NCI-H1048 (cell line): ENCODE measurements at regions not wholly inside any gene's neighbourhood (a gene's known extent, or its start where the extent isn't known, plus 50 kb on each side); places are given as distances from the start of the nearest gene placed in this dataset.
"Not testable (repeated sequence)": the region's sequence is repeated elsewhere in the genome, so short reads cannot be mapped to it uniquely, and the experiment has no call there.

Experiments used
- DNase-seq: peaks from one replicate; lab custom pipeline; 2025; lab: John Stamatoyannopoulos, UW

DNA sequence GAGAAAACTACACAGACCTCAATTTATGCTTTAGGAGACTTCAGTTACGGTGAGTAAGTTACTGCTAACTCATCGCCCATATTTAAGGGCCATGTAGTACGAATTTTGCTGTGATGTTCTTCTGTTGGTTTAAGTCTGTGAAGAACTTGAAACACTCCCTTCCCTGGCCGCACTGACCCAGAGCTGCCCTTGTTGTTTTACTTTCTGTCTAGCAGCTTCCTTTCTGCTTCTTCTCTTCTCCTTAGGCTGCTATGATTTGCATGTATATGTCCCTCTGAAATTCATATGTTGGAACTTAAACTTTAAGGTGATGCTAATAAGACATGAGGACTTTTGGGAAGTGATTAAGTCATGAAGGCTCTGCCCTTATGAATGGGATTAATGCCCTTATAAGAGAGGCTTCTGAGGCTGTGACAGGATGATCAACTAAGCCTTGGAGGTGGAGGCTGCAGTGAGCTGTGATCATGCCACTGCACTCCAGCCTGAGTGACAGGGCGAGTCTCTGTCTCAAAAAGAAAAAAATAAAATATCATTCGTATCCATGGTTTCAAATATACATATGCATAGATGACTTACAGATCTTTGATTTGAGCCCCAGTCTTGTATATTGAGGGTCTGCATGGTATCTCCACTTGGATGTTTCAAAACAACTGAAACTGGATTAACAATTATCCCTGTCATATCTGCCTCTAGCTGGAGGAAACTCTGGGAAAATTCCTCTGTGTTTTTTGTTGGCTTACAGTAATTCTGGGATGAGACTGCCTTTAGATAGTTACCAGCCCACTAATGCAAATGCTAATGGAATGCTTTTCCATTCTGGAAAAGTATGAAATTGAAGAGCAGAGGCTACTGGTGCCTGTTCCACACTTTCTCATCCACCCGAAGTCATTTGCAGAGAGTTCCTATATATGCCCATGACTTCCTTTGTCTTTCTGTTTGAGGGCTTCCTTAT is 263.4 kb upstream of the ACTBL2 start:
- no peak for DNase-seq

DNA sequence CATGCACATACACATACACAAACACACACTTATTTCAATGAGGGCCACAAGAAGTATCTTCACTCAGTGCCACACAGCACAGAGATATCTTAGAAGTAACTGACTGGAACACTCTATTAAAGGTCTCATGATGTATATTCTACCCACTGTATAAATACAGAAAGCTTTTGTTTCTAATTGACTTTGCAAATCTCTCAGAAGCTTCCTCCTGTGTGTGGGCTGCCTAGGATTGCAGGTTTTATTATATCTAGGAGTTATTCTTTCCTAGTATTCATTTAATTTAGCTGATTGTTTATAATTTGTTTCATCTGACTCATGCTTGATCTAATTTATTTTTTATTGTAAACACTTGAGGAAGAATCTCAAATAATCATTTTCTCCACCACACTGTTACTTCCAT is 262.4 kb upstream of the ACTBL2 start:
- DNase-seq, result no peak

DNA sequence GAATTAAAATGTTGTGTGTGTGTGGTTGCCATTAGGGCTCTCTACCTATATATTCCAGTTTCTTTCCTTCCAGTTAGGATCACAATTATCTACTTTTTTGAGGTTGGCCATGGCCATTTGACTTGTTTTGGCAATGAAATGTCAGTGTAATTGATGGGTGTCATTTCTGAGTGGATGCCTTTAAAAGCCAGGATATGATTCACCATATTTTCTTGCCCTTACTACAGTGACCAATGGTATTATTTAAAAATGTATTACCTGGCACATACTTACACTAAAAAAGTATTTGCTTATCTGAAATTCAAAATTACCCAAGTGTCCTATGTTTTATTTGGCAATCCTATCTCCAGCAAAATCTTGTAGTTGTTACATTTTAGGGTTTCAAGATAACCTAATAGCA is 258.7 kb upstream of the ACTBL2 start:
- DNase-seq, result no peak

DNA sequence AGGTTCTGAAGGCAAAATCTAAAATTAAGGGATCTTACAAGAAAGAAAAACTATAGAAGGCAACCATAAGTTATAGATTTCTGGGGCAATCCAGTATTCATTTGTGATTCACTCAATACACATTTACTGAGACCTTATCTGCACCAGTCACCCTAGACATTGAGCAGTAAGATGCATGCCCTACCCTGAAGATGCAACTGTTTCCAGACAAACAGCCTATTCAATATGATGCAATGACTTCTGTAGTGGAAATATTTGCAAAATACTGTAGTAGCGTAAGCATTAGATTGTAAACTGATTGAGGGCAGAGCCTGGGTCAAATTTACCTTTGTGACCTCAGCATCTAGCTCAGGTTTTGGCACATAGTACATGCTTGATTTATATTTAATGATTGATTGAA is 256.2 kb upstream of the ACTBL2 start:
- no peak for DNase-seq

DNA sequence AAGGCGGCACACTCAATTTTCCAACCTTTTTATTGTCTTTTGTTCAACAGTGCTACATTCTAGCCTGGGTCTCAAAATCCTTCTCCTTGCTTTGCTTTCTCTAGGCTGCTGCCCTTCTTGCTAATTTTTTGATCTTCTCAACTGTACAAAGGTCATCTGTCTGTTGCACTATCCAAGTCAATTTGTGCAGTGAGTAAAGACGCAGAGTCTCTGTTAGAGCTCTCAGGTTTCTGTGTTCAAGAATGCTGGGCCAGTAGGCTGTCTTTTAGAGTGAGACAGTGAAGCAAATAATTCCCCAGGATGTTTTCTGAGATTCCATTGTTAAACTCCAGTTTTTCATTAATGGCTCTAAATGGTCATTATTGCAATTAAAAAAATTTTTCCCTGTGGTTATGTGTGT is 255.7 kb upstream of the ACTBL2 start:
- no peak for DNase-seq

DNA sequence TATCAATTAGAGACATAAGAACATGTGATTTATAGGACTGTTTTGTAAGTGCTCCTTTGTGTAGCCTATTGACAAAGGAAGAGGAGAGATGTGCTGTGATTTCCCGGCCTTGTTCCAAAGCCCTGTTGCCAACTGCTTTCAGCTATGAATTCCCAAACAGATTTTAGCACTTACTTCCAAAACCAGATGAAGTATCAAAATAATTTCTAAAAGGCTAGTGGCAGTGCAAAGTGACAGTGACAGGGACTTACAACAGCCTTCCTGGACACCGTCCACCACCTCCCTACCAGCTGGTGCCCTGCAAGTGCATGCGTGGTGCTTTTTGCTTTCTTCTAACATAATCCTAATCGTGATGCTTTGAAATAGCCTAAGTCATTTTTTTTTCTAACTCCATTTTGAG is 254.1 kb upstream of the ACTBL2 start:
- no peak for DNase-seq

DNA sequence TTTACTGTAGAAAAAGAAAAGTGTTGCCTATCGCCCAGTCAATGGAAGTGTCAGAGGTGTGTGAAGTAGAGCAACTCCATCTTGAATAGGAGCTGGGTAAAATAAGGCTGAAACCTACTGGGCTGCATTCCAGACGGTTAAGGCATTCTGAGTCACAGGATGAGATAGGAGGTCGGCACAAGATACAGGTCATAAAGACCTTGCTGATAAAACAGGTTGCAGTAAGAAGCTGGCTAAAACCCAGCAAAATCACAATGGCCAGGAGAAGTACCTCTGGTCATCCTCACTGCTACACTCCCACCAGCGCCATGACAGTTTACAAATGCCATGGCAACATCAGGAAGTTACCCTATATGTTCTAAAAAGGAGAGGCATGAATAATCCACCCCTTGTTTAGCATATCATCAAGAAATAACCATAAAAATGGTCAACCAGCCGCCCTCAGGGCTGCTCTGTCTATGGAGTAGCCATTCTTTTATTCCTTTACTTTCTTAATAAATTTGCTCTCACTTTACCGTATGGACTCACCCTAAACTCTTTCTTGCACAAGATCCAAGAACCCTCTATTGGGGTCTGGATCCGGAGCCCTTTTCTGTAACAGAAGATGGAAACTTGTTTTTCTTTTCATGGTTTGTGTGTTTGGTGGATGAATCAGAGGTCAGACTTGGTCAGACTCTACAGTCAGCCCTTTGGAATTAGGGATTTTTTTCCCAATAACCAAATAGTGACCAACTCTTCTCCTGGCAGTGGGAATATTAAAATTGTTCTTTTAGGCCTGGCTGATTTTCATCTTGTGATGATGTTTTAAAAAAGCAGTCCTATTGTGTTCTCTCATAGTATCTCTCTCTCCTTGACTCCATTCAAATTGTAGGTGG is 252.9 kb upstream of the ACTBL2 start:
- DNase-seq, result not testable (repeated sequence)

DNA sequence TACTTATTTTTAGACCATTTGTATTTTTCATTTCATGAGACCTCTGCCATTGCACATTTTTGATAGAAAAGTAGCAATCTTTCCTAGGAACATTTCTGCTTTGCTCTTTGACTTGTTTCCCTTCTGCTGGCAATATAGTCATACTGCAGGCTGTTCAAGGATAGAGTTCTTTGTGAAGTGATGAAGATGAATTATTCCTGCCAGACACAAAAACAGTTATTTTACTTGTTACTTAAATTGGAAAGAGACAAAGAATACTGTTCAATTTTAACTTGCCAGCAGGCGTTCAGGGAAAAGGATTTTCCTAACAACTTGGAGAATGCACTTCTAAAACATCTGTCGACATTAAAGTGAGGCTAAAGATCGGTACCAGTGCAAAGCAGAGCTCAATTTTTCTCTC is 251.7 kb upstream of the ACTBL2 start:
- DNase-seq, result no peak

DNA sequence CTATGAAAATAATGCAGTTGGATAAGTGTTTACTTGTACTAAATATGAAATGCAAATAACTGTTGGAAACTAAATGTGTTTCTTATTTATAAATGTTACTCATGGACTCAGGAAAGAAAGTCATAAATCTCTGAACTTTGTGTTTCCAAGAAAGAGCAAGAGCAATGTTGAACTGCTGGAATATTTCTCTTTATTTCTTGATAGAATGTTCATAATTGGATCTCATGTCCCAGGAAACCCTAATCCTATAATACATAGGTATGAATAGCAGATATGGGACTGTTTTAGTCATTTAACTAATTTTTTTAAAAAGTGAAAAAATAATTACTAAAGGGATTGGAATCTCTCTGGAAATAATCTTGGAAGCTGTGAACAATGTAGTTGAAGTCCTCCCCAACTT is 245.0 kb upstream of the ACTBL2 start:
- no peak for DNase-seq

DNA sequence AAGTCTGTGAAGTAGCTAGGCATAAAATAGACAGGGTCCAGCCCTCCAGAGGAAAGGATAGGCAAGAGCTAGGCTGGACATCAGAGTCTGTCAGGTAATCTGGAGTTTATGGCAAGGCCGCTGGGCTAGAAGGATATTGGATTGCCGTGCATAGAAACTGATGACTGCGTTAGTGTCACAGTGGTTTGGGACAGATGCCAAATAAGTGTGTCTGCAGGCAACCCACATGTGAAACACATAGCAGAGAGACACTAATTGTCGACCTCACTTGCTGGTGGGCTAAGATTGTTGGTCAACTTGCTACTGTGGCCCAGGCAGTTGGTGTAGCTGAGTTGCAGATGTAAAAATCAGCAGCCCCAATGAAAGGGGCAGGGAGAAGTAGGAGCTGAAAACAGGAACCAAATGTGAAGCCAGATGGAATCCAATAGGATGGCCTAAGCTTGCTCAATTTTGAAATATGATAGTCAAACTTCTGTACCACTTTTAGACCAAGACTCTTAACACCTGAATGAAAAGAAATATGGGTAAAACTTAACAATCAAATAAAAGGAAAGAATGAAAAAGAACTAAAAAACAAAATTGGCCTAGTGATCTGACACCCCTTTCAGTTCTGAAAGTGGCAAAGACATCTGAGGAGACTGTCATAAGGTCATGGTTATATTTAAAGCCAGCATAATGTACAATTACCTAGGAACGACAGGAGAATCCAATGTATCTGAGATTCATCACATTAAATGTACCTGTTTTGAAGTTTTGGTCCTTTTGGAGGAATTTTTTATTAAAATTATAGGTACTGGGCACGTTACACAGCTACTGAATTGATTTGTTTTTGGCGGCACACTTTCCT is 243.3 kb upstream of the ACTBL2 start:
- DNase-seq, result no peak

DNA sequence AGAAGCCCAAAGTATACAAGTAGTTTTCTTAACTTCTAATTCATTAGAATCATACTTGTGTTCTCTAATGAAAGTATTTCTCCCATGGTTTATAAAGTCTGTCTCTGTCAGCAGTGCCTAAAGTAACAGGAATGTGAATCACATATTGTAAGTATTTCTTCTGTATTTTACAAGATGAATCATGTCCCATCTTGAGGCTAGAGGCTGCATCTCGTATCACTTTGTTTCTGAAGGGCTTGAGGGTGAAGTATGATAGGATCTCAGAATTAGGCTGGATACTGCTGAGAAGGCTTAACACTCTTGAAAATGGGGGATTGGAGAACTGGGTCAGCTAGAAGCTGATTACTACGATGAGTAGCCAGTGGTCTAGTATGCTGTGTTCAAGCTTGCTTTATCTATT is 242.2 kb upstream of the ACTBL2 start:
- DNase-seq, result no peak

DNA sequence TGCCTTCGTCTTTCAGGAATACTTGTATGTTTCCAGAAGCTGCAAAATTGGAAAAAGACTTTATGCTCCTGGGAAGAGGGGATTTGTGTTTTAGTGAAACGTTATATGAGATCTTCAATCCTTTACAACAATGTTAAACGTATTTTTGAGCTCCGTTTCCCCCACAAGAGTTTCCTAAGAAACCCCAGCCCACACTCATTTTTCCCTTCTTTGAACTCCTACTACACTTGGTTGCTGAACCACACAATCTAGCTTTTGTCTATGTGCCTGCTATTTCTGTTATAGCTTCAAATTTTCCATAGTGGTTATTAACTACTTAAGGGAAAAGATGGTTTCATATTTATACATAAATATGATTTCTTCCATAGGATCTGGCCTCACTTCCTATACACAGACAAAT is 238.6 kb upstream of the ACTBL2 start:
- DNase-seq, result no peak

DNA sequence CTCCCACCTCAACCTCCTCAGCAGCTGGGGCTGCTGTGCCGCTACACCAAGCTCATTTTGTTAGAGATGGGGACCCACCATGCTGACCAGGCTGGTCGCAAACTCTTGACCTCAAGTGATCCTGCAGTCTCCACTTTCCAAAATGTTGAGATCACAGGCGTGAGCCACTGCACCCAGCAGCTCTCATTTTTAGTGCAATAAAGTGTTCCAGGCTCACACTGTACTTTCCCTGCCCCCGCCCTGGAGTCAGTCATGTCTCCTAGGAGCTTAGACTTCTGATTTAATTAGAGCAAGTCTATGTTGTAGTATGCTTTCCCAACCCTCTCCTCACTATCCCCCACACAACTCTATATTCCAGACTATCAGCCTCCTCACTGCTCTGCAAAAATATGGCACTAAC is 238.0 kb upstream of the ACTBL2 start:
- DNase-seq, result no peak

DNA sequence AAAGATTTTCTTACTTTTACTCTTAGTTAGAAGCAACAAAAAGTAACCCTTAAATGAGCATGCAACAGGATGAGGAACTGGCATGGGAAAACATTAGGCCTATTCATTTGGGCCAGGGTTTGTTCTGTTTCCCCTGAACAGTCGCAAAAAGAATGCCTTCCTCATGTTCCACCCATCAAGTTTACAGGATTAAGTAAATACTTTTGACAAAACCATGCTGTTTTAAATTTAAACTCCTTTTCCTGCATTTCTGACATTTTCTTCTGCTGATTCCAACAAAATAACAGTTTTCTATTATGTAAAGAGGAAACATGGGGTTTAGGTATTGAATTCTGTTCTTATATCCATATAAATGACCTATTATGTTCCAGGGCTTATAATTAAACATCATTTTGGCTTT is 236.6 kb upstream of the ACTBL2 start:
- no peak for DNase-seq

DNA sequence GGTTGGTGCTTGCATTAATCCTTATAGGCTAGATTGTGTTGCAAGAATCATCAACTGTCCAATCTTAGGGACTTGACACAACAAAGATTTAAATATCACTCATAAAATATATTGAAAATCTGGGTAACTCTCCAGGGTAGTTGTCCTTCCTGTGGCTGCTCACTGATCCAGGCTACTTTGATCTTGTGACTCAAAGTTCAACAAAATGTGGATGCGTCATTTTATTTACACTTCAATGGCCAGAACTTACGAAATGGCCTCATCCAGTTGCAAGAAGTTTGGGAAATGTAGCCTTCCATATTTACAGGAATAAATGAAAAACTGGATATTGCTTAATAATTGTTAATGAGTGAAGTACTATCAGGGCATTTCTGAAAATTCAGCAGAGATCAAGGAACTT is 235.5 kb upstream of the ACTBL2 start:
- no peak for DNase-seq

DNA sequence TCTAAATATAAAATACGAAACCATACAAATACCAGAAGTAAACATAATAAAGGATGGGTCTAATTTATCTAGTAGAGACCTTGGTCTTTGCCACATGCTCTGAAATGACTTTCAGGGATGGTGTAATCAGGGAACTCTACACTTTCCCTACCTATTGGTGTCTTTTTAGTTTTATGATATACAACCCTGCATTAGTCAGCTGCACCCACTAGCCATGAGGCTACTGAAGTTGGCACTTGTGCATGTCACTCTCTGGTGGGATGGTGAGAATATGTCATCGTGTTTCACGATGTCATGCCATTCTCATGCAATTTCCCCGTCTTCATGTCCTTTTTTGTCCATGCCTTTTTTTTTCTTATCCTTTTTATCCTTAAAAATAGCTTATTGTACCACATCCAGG is 234.9 kb upstream of the ACTBL2 start:
- no peak for DNase-seq

DNA sequence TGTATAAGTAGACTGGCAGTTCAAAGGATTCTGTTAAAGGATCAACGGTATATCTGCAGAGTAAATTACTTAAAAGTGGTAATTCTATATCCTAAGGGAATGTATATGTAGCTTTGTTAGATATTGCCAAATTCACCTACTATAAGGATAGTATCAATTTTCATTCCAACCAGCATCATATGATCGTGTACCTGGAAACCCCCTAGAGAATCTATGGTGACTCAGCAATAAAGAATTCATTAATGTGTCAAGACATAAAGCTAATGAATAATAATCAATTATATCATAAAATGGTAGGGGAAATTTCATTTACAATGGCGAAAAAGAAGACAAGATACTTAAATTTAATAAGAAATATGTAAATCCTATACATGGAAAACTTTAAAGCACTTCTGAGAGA is 234.1 kb upstream of the ACTBL2 start:
- DNase-seq, result no peak

DNA sequence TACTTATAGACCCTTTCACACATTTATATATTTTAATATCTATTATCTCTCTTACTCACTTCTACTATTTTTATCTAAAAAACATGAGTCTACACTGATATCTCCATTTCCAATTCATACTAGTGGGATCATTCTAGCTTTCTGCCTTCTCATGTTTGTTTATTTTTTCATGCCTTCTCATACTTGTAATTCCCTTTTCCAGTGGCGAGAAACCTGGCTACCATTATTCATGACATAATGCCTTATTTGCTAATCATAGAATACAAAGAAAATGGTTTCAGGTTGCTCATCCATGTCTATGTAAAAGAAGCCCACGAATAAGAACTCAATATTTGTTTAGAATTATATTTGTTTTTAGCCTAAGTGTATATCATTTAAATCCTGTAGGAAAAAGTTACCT is 232.7 kb upstream of the ACTBL2 start:
- DNase-seq, result no peak

DNA sequence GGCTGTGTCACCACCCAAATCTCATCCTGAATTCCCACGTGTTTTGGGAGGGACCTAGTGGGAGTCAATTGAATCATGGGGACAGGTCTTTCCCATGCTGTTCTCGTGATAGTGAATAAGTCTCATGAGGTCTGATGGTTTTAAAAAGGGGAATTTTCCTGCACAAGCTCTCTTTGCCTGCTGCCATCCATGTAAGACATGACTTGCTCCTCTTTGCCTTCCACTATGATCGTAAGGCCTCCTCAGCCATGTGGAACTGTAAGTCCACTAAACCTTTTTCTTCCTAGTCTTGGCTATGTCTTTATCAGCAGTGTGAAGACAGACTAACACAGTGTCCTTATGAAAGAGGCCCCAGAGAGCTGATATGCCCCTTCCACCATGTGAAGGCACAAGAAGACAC is 230.9 kb upstream of the ACTBL2 start:
- DNase-seq, result not testable (repeated sequence)

DNA sequence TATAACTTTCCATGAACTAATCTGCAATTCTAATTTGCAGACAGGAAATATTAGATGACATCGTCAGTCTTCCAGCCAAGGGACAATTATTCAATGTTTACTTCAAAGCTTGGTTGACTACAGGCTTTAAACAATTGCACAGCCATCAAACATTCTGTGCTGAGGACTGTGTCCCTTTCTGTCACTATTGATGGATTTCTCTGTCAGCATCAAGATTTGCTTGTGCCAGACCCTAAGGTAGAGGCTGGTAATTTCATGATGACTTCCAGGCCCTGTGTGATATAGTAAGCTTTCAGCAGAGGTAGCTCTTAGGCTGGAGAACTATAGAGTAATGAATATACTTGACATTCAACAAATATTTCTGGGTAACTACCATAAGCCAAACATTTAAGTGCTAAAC is 229.3 kb upstream of the ACTBL2 start:
- DNase-seq, result no peak

DNA sequence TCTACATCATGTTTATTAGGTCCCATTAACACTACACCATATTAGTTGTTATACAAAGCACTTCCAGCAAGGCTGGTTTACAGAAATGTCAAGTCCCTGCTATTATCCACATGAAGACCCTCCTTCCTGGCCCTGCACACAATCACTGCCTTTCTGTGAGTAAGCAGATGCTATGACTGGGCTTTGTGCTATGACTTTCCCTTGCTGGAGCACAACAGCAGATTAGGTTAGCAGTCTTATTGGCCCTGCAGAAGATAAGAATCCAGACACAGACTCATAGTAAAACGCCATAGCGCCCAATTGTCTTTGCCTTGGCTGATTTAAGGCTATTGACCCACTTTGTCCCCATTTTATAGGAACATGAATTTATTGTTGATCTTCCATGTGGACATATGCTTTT is 228.9 kb upstream of the ACTBL2 start:
- DNase-seq, result no peak

DNA sequence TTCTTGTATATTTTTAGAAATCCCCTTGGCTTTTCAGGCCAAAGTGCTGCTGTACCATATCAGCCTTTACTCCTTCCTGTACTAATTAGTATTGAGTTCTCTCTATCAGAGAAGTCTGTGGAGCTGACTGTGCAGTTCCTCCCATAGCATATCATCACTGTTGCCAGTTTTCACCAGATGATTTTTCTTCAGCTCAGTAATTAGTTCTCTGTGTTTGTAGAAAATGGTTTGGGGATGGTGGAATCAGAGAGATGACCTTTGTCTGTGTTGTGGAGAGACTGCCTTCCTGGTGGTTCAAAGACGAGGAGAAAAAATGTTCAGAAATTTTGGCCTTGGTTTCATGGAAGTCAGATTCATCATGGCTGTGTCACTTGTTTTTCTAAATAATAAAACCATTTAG is 227.5 kb upstream of the ACTBL2 start:
- no peak for DNase-seq
